ENCODE measurements at regions not wholly inside any gene's neighbourhood (a gene's known extent, or its start where the extent isn't known, plus 50 kb on each side); places are given as distances from the start of the nearest gene placed in this dataset.
"Not testable (repeated sequence)": the region's sequence is repeated elsewhere in the genome, so short reads cannot be mapped to it uniquely, and the experiment has no call there.

GRCh38 chr2:40025276-40025675 lies 246.2 kb upstream of the THUMPD2 start:
- dilution Hi-C loops (cut with HindIII; ENCODE audit: low sequenced_read_pairs, unreplicated experiment); H3K4ac ChIP-seq (ENCODE audit: low read depth, low read length); BruUV-seq (replicated peaks); H2AK9ac ChIP-seq (replicated peaks; ENCODE audit: low read depth, low read length, poor library complexity); H3K9me3 ChIP-seq (ENCODE audit: control insufficient read depth, insufficient read depth, low read length); H2AFZ ChIP-seq (replicated peaks; ENCODE audit: low read length, poor library complexity); H3K18ac ChIP-seq (ENCODE audit: low read depth, low read length); H4K91ac ChIP-seq (ENCODE audit: insufficient read depth, low read depth, low read length); H3K79me1 ChIP-seq (ENCODE audit: low read depth in 1 of 2, low read length in 2 of 2); in situ Hi-C loops (cut with MboI; ENCODE audit: low sequenced_read_pairs); H4K20me1 ChIP-seq (ENCODE audit: insufficient read depth, low read length); H3K27ac ChIP-seq (ENCODE audit: insufficient read depth, low read length); H2BK120ac ChIP-seq (ENCODE audit: low read depth, low read length); H3K56ac ChIP-seq (ENCODE audit: extremely low read depth, insufficient read depth, low read length); H3K9me1 ChIP-seq (ENCODE audit: insufficient read depth, low read length); H3K4me3 ChIP-seq (ENCODE audit: insufficient read depth, low read depth, low read length); intact Hi-C loops (cut with micrococcal nuclease); H3K9ac ChIP-seq (ENCODE audit: low read depth, low read length); H3K36me3 ChIP-seq (ENCODE audit: control insufficient read depth, insufficient read depth, low read length); ATAC-seq (ENCODE audit: low read depth); H4K8ac ChIP-seq (ENCODE audit: low read depth in 2 of 2, low read length in 2 of 2); DNase-seq; H3K23ac ChIP-seq (ENCODE audit: low read depth, low read length); H2AK5ac ChIP-seq (ENCODE audit: low read depth, low read length); H3K4me1 ChIP-seq (ENCODE audit: control insufficient read depth, insufficient read depth, low read length); H3K4me2 ChIP-seq (ENCODE audit: low read depth, low read length); H2BK15ac ChIP-seq (ENCODE audit: low read depth, low read length); POLR2A ChIA-PET (ENCODE audit: unreplicated experiment); CTCF ChIA-PET; H3K14ac ChIP-seq (replicated peaks; ENCODE audit: low read depth, low read length); H3K27me3 ChIP-seq (ENCODE audit: control insufficient read depth, insufficient read depth, low read length); H2BK5ac ChIP-seq (ENCODE audit: low read depth, low read length, poor library complexity, severe bottlenecking); H4K5ac ChIP-seq (ENCODE audit: low read depth, low read length); H2BK20ac ChIP-seq (ENCODE audit: low read depth, low read length): not testable (repeated sequence)
- no CpG with 5 or more reads among the region's 3 CpGs for WGBS, 2 experiments (ENCODE audit: extremely low coverage in 2 of 2, insufficient read length in 1 of 2)
